M059J (cell line): ENCODE measurements at regions not wholly inside any gene's neighbourhood (a gene's known extent, or its start where the extent isn't known, plus 50 kb on each side); places are given as distances from the start of the nearest gene placed in this dataset.

Experiments
- DNase-seq: peaks from one replicate; pipeline ENCODE4 v3.0.0-alpha.2; 2012; ENCODE audit warnings: low read depth

- DNase-seq = no peak
These were observed 90.3 kb upstream of the EGLN3 start for GRCh38 chr14:34041220-34041619.

- no peak for DNase-seq
These were observed 89.9 kb upstream of the EGLN3 start for GRCh38 chr14:34040766-34041165.

GRCh38 chr14:34039428-34040047 lies 88.7 kb upstream of the EGLN3 start:
- no peak for DNase-seq

- no peak for DNase-seq
These were observed 87.6 kb upstream of the EGLN3 start for GRCh38 chr14:34038358-34039057.

GRCh38 chr14:34036319-34036766 lies 85.5 kb upstream of the EGLN3 start:
- DNase-seq = no peak

GRCh38 chr14:34035934-34036250 lies 85.0 kb upstream of the EGLN3 start:
- DNase-seq = no peak

- DNase-seq = peak; percentile 77
These were observed 84.5 kb upstream of the EGLN3 start for GRCh38 chr14:34035177-34035933.

- DNase-seq = no peak
These were observed 83.7 kb upstream of the EGLN3 start for GRCh38 chr14:34034447-34035176.

- DNase-seq = no peak
These were observed 81.8 kb upstream of the EGLN3 start for GRCh38 chr14:34032720-34033119.

GRCh38 chr14:34030864-34031263 lies 80.0 kb upstream of the EGLN3 start:
- no peak for DNase-seq

GRCh38 chr14:34029921-34030334 lies 79.1 kb upstream of the EGLN3 start:
- peak; percentile 29 for DNase-seq

- DNase-seq = no peak
These were observed 77.2 kb upstream of the EGLN3 start for GRCh38 chr14:34027990-34028495.

GRCh38 chr14:34027130-34027989 lies 76.5 kb upstream of the EGLN3 start:
- no peak for DNase-seq

GRCh38 chr14:34025325-34026017 lies 74.6 kb upstream of the EGLN3 start:
- DNase-seq = no peak

- DNase-seq = no peak
These were observed 73.9 kb upstream of the EGLN3 start for GRCh38 chr14:34024768-34025144.

- no peak for DNase-seq
These were observed 73.2 kb upstream of the EGLN3 start for GRCh38 chr14:34023824-34024767.

- no peak for DNase-seq
These were observed 70.2 kb upstream of the EGLN3 start for GRCh38 chr14:34021096-34021495.

- DNase-seq = no peak
These were observed 69.1 kb upstream of the EGLN3 start for GRCh38 chr14:34020014-34020413.

- peak; percentile 19 for DNase-seq
These were observed 67.8 kb upstream of the EGLN3 start for GRCh38 chr14:34018564-34019244.
